ENCODE measurements at regions not wholly inside any gene's neighbourhood (a gene's known extent, or its start where the extent isn't known, plus 50 kb on each side); places are given as distances from the start of the nearest gene placed in this dataset.

DNA sequence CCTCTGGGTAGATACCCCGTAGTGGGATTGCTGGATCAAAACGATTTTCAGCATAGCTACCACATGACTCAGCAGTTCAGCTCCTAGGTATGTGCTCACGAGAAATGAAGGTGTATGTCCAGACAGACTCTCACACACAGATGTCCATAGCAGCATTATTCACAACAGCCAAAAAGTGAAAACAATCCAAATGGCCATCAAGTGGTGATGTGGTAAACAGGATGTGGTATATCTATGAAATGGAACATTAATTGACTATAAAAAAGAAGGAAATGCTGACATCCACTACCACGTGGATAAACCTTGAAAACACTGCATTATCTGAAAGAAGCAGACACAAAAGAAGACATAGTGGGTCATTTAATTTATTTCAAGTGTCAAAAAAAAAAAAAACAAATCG lies 241.9 kb downstream of the EIPR1 start:
- TF ChIP-seq, protein P1, sequence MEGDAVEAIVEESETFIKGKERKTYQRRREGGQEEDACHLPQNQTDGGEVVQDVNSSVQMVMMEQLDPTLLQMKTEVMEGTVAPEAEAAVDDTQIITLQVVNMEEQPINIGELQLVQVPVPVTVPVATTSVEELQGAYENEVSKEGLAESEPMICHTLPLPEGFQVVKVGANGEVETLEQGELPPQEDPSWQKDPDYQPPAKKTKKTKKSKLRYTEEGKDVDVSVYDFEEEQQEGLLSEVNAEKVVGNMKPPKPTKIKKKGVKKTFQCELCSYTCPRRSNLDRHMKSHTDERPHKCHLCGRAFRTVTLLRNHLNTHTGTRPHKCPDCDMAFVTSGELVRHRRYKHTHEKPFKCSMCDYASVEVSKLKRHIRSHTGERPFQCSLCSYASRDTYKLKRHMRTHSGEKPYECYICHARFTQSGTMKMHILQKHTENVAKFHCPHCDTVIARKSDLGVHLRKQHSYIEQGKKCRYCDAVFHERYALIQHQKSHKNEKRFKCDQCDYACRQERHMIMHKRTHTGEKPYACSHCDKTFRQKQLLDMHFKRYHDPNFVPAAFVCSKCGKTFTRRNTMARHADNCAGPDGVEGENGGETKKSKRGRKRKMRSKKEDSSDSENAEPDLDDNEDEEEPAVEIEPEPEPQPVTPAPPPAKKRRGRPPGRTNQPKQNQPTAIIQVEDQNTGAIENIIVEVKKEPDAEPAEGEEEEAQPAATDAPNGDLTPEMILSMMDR (IDR thresholded peaks at IDR 0.05; ENCODE audit: low read length) = no peak
- no peak for TF ChIP-seq EZH2 (IDR thresholded peaks at IDR 0.05; ENCODE audit: borderline replicate concordance, low read length)
